NCI-H2171 (cell line): ENCODE measurements at regions not wholly inside any gene's neighbourhood (a gene's known extent, or its start where the extent isn't known, plus 50 kb on each side); places are given as distances from the start of the nearest gene placed in this dataset.
"Not testable (repeated sequence)": the region's sequence is repeated elsewhere in the genome, so short reads cannot be mapped to it uniquely, and the experiment has no call there.

Source experiments
- DNase-seq: peaks from one replicate; lab custom pipeline; 2025; lab: John Stamatoyannopoulos, UW

DNA sequence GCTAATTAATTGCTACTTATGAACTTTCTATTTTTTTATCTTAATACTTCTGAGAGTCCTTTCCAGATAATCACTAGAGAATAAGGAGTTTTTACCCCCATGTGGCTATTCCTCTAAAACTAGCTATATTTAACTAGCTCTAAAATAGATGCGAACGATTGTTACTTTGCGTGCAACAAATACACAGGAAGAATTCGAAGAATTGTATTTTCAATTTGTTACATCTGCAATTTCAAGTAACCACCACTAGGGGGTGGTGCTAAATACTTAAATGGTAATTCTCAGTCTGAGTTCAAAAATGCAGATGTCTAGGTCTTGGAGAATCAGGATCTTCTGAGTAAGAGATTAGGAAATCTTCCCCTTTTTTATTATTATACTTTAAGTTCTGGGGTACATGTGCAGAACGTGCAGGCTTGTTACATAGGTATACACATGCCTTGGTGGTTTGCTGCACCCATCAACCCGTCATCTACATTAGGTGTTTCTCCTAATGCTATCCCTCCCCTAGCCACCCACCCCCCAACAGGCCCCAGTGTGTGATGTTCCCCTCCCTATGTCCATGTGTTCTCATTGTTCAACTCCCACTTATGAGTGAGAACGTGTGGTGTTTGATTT, 80.9 kb upstream of the KIF2A start:
- DNase-seq, result not testable (repeated sequence)

DNA sequence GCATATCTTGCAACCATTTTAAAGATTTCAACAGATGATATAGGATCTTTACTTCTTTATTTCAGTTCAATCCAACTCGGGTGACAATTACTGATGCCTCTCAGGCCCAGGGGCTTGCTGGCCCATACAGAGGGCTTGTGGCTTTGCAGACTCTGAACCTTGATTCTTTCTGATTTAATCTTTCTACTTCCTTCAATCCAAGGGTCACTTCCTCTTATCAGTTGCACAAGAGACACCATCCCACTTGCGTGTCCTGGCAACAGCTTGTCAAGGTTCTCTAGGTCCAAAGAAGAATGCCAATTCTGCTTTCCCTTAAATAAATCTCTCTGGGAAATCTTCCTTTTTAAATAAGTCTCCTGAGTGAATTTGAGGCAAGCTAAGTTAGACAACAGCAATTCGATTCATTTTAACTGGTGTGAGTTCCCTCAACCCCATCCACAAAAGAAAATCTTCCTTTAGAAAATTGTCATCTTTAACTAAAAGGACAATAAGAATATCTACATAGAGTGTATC, 75.1 kb upstream of the KIF2A start:
- not testable (repeated sequence) for DNase-seq

DNA sequence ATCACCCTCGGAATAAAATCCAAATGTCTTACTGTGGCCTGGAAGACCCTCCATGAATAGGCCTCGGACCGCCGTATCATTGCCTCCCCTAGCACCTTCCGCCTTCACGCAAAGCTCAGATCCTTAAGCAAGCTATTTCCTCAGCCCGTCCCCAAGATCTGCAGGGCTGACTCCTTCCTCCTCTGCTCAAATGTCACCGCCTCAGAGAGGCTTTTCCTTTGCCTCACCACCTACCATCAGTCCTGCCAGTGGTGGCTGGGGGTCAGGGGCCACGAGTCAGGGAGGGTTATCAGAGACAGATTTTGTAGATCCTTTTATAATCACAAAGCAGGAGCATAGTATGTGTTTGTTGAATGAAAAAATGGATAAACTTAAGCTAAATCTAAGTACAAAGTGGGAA, 74.4 kb upstream of the KIF2A start:
- DNase-seq, result no peak

DNA sequence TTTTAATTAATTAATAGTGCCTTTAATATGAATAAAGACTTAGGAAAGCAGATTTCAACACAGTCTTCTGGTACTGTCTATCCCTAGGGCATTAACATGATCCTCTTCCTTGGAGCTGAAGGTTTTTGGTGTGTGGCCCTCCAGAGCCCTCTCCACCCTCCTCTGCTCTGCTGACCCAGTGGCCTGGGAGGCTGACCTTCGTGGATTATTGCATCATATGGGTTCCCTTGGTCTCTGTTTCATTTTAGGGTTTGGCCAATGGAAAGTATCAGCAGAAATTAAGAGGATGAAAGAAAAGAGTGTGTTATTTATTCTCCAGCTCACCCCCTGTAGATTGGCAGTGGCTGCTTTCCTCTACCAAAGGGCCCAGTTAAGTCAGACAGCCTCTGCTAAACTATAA, 73.8 kb upstream of the KIF2A start:
- not testable (repeated sequence) for DNase-seq

DNA sequence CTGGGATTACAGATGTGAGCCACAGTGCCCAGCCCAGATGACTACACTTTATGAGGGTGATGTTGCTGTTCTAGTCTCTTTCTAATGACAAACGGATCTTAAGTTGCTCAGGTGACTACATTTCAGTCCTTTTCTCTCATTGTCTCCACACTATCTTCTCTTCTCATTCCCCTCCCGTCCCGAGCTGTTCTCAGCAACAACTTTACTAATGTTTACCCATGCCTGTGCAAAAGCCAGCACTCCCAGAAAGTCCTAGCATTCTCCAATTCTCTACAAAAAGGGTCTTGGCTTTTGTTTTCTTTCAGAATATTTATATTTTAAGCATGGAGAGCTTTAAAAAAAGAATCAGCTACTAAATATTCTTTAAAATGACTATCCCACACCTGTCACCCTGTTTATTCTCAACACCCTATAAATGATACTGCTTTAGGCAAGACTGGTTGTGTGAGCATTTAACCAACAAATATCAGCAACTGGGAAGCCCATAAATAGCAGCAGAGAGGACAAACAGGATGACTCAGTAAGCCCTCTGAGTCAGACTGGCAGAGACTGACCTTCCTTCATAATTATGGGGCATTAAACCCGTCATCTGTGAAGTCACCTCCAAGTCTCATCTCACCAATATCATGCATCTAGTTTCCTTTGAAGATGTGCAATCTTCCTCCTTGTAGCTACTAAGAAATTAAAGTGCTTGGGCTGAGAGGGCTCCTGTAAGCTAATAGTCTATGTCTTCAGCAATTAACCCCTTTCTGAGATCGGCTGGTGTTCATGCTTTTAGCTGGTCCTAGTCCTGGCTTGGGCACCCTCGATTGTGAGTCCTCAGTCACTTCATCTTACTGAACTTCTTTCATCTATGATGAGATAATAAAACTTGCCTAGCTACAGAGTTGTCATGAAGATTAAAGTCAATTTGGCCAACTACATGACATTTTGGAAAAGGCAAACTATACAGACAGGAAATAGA, 72.6 kb upstream of the KIF2A start:
- DNase-seq, result not testable (repeated sequence)

DNA sequence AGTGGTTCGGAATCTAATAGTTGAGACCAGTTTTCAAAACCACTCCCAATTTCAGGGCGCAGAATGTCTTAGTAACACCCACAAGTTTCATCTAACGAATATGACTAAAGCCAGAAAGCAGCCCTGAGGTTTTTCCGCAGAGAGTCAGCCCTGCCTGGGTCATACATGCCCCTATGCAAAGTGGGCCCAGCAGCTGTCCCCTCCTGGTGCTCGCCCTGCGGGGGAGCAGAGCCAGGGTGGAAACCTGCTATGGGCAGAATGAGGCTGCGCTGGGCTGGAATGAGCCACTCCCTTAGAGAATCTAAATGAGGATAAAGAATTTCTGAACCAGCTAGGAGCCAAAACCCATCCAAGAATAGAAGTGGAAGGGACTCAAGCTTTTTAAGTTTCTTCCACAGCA, 69.4 kb upstream of the KIF2A start:
- not testable (repeated sequence) for DNase-seq

DNA sequence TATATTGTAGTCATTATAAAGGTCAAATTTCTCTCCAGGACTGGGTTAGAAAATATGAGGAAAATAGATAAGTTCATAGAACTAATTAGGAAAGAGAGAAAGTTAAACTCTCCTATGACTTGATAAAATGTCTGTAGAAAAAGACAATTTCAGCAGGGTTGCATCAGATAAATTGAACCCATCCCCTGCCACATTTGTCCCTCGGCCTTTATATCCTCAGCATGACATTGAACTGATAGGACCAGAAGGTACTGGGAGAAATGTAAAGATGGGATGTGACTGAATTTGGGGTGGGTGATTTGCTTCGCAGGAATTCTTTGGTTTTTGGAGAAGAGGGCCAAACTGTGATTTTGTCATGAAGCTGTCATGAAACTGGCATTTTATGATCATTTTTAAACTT, 68.1 kb upstream of the KIF2A start:
- DNase-seq, result not testable (repeated sequence)

DNA sequence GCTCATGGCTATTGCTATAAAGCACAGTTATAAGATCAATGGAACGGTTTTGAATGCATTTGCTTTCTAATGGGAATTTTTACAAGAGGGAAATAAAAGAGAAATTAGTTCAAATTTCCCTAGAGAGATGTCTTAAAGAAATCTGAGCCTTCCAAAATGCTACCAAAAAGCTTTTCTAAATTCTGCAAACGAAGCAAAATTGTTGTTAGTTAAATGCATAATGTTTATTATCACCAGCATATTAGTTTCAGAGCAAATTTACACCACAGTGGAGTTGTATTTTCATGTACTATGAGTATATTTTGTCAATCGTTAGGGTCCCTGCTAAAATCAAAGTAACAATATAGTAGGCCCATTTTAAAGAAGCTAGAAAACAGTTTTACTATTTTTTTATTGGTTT, 67.4 kb upstream of the KIF2A start:
- DNase-seq, result not testable (repeated sequence)

DNA sequence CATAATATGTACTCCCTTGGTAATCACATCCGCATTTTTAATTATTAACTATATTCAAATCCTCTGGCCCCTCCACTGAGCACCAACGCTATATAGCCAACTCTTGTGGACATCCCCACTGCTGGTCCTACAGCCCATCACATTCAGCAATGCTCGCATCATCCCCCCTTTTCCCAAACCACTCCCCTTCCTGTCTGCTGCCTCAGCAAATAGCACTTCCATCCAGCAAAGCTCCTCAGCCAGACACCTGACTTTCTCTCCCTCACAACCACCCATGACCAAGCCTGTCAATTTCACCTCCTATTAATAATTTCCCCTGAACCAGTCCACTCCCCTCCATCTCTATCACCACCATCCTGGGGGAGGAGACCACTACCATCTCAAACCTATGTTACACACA, 65.5 kb upstream of the KIF2A start:
- DNase-seq, result not testable (repeated sequence)

DNA sequence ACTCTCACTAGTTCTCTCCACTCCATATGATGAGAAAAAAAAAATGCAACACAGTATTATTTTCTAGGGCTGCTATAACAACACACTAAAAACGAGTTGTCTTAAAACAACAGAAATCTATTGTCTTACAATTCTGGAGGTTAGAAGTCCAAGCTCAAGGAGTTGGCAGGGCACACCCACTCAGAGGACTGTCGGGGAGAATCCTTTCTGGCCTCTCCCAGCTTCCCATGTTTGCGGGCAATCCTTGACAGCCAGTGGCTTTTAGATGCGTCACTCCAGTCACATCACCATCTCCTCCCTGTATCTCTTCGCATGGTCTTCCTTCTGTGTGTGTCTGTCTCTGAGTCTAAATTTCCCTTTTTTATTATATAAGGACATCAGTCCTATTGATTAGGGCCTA, 64.0 kb upstream of the KIF2A start:
- not testable (repeated sequence) for DNase-seq

DNA sequence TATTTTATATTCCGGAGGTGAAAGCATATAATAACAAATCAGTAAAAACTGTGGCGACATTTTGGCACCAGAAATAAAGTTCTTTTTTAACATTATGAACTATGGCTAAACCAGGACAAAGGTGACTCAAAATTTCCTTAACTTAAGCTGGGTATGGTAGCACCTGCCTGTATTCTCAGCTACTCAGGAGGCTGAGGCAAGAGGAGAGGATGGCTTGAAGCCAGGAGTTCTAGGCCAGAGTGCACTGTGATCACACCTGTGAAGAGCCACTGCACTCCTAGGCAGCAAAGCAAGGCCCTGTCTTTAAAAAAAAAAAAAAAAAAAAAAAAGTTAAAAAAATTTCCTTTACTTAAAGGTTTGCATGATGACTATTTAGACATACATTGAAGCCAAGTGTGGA, 63.0 kb upstream of the KIF2A start:
- DNase-seq, result not testable (repeated sequence)

DNA sequence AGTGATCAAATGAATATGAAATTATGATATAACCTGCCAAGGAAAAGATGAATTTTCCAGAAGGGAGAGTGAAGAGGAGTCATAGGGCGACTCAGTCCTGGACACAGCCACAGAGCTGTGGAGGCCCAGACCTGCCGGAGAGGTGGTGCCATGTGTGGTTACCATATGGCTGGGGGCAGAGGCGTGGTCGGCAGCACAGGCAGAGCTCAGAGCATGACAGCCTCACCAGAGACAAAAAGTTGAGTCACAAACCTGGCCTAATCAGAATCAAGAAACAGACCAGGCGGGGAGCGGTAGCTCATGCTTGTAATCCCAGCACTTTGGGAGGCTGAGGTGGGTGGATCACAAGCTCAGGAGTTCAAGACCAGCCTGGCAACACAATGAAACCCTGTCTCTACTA, 57.8 kb upstream of the KIF2A start:
- DNase-seq, result not testable (repeated sequence)

DNA sequence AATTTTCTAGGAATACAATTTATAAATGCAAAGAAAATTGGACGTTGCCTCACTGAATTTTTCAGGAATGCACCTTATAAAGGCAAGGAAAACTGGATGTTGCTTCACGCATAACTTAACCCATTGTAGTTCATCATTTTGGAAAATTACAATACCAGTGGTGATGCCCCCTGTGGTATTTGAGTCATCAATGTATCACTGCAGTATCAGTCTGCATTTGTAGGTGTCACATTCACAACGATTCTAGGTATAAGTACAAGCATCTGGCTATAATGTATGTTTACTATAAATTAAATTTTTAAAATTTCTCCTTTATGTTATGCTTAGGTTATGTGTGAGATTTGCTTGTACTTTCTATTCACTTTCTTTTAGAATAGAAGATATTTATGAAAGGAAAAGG, 55.9 kb upstream of the KIF2A start:
- DNase-seq, result not testable (repeated sequence)

DNA sequence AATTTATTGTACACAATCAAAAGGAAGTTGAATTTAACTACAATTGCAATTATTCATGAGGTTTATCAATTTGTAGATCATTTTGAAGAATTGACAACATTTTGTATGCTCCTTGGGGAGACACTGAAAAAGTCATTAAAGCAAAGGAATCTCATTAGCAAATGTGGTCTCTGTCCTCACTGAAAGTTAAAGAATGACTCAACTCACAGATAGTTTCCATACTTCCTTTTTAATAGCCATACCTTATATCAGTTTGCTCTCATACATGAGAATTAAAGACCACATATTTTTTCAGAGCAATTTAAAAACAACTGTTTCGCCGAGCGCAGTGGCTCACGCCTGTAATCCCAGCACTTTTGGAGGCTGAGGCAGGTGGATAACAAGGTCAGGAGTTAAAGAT, 55.1 kb upstream of the KIF2A start:
- not testable (repeated sequence) for DNase-seq

DNA sequence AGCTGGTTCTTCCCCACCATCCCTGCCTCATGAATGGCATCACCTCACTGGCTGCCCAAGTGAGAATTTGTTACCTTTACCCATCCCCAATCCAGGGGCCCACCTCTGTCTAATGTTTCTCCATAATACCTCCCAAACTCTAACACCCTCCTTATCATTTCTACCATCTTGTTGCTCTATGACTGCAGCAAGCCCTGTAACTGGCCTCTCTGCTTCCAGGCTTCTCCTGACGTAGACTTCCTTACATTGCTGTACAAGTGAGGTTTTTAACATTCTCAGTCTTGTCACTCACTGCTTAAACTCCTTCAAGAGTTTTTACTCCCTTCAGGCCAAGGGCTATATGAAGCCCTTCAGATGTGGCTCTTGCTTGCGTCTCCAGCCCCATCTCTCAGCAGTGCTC, 53.5 kb upstream of the KIF2A start:
- not testable (repeated sequence) for DNase-seq

DNA sequence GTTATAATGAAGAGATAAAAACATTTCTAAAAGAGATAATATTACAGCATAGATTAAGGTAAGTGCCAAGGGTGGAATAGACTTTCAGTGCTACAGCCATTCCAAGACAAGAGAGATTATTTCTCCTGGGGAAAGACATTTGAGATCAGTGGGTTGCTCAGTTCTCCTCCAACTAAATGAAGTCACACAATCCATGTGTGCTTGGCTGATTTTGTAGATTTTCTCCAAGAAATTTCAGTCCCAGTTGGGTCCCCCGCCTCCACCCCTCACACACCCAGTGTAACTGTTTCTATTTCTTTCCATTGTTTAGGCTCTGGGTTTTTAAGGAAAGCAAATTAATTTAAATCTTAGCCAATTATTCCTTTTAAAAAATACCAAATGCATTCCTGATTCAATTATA, 50.5 kb upstream of the KIF2A start:
- not testable (repeated sequence) for DNase-seq

DNA sequence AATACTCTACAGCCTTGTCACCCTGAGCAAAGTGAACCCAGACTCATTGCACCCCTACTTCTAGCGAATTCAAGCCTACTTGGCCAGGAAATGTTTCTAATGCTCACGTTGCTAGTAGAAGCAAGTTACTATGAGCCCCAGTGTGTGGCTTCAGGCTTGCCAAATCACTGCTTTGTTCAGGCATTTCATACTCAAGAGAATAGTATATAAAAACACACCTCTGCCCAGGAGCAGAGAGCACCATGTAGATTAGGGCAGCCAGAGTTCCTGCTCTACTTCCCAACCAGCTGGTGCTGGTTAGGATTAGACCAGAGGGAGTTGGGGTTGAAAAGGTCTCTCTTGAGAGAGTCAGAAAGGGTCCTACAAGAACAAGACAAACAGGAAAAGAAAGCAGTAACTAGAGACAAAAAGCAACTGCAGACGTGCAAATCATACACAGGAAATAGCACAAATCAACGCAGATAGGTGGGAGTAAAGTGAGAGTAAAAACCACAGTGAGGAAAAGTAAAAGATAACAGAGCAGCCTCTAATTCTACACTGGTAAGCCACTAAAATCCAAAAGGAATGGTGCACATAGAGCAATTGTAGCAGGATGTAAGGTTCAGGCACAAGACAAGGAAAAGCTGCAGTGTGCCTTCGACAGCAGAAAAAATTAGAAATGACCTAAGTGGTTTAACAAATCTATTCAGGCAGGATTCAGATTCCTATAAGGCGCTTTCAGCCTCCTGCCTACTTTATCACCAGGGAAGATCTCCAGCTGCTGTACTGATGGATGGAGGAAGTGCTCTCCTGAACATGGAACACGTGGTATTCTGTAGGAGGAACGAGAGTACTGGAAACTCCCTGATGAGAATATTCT, 49.6 kb upstream of the KIF2A start:
- DNase-seq, result no peak
